GM10847 (cell line): ENCODE measurements at regions not wholly inside any gene's neighbourhood (a gene's known extent, or its start where the extent isn't known, plus 50 kb on each side); places are given as distances from the start of the nearest gene placed in this dataset.

Experiments
- POLR2A ChIP-seq: IDR thresholded peaks from 2 replicates; pipeline ENCODE4 v1.6.1; 2011; ENCODE audit not compliant: insufficient read length; ENCODE audit errors: extremely low read depth

GRCh38 chr2:7191932-7192331, 274.7 kb downstream of the RNF144A start:
- no peak for TF ChIP-seq POLR2A

- TF ChIP-seq POLR2A = no peak
These were observed 276.2 kb downstream of the RNF144A start for GRCh38 chr2:7193457-7193856.

- TF ChIP-seq POLR2A = no peak
These were observed 277.7 kb downstream of the RNF144A start for GRCh38 chr2:7194950-7195349.

GRCh38 chr2:7196883-7197282, 279.7 kb downstream of the RNF144A start:
- no peak for TF ChIP-seq POLR2A

- no peak for TF ChIP-seq POLR2A
These were observed 284.6 kb downstream of the RNF144A start for GRCh38 chr2:7201851-7202250.

GRCh38 chr2:7203056-7203467, 285.9 kb downstream of the RNF144A start:
- TF ChIP-seq POLR2A = no peak

GRCh38 chr2:7205151-7205830, 288.1 kb downstream of the RNF144A start:
- TF ChIP-seq POLR2A = no peak

GRCh38 chr2:7206111-7206810, 289.0 kb downstream of the RNF144A start:
- TF ChIP-seq POLR2A = no peak

GRCh38 chr2:7207631-7208030, 290.4 kb downstream of the RNF144A start:
- TF ChIP-seq POLR2A = no peak

GRCh38 chr2:7209757-7210555, 292.7 kb downstream of the RNF144A start:
- TF ChIP-seq POLR2A = no peak

GRCh38 chr2:7210712-7211111, 293.5 kb downstream of the RNF144A start:
- TF ChIP-seq POLR2A = no peak

GRCh38 chr2:7225848-7226247, 308.6 kb downstream of the RNF144A start:
- no peak for TF ChIP-seq POLR2A

GRCh38 chr2:7226501-7226900, 309.3 kb downstream of the RNF144A start:
- TF ChIP-seq POLR2A = no peak

- no peak for TF ChIP-seq POLR2A
These were observed 315.9 kb downstream of the RNF144A start for GRCh38 chr2:7233126-7233525.

GRCh38 chr2:7237466-7237865, 320.3 kb downstream of the RNF144A start:
- no peak for TF ChIP-seq POLR2A

GRCh38 chr2:7239078-7239477, 321.9 kb downstream of the RNF144A start:
- TF ChIP-seq POLR2A = no peak
